SU-DHL-6 (cell line): ENCODE measurements at regions not wholly inside any gene's neighbourhood (a gene's known extent, or its start where the extent isn't known, plus 50 kb on each side); places are given as distances from the start of the nearest gene placed in this dataset.

Experiments used
- EZH2phosphoT487 ChIP-seq: fragments of 200-600 bp; sonication (generic), shearing (Covaris generic); conservative IDR thresholded peaks from 2 replicates; pipeline ENCODE4 v1.6.1; 2018; ENCODE audit warnings: mild to moderate bottlenecking, antibody characterized with exemption, low read length, moderate library complexity, mixed read lengths
- TF ChIP-seq, protein P1 (sequence below): fragments of 200-600 bp; sonication (generic); IDR thresholded peaks from one replicate; pipeline ENCODE4 v1.5.1; 2017; ENCODE audit warnings: antibody characterized with exemption, mild to moderate bottlenecking, low read length, moderate library complexity; ENCODE audit not compliant: insufficient read depth, poor library complexity, severe bottlenecking

DNA sequence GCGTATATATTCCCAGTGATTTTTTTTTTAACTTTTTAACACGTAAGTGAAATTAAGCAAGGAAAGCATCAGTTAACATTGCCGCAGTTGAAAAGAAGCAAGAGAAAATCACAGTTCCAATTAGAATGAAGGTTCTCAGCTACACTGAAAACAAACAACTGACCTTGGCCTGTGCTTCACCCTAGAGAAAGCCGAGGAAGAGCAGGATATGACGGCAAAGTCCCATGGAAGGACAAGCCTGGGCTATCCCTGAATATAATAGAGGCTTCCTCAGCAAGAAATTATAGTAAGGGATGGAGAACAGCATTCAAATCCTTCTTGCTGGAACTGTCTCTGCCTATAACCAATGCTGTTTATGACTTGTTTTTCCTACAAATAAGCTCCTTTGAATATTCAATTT lies 83.0 kb upstream of the INHBA start:
- TF ChIP-seq, protein P1, sequence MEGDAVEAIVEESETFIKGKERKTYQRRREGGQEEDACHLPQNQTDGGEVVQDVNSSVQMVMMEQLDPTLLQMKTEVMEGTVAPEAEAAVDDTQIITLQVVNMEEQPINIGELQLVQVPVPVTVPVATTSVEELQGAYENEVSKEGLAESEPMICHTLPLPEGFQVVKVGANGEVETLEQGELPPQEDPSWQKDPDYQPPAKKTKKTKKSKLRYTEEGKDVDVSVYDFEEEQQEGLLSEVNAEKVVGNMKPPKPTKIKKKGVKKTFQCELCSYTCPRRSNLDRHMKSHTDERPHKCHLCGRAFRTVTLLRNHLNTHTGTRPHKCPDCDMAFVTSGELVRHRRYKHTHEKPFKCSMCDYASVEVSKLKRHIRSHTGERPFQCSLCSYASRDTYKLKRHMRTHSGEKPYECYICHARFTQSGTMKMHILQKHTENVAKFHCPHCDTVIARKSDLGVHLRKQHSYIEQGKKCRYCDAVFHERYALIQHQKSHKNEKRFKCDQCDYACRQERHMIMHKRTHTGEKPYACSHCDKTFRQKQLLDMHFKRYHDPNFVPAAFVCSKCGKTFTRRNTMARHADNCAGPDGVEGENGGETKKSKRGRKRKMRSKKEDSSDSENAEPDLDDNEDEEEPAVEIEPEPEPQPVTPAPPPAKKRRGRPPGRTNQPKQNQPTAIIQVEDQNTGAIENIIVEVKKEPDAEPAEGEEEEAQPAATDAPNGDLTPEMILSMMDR, result no peak
- TF ChIP-seq EZH2phosphoT487, result no peak
